Spleen (tissue), 7 donors: ENCODE measurements at regions not wholly inside any gene's neighbourhood (a gene's known extent, or its start where the extent isn't known, plus 50 kb on each side); places are given as distances from the start of the nearest gene placed in this dataset.

Experiments
- POLR2AphosphoS5 ChIP-seq, 3 donors: sonication (generic); formaldehyde crosslinking; IDR thresholded peaks; one replicate each; pipeline ENCODE4 v1.5.1; 2017; ENCODE audit warnings: antibody characterized with exemption in 3 of 3
- TF ChIP-seq, protein P1 (sequence below), 11 experiments: fragments of 200-600 bp in 7 of 11; fragments of 450-650 bp in 4 of 11; sonication (generic) in 4 of 11; IDR thresholded peaks in 8 of 11; conservative IDR thresholded peaks in 3 of 11; 1 replicate in 7 of 11; 2 replicates in 4 of 11; pipeline versions ENCODE4 v1.4.0 to v1.8.0; 2016 to 2021; ENCODE audit warnings: antibody characterized with exemption in 11 of 11, inconsistent platforms in 4 of 11, mild to moderate bottlenecking in 1 of 11
- donor health status: DM: no; HTN: no; CAD: no; lungs with moderate emphysema.
- donor health status: DM: no; HTN: no; CAD: no.
- donor health status: DM: no; HTN: no; CAD: no.

DNA sequence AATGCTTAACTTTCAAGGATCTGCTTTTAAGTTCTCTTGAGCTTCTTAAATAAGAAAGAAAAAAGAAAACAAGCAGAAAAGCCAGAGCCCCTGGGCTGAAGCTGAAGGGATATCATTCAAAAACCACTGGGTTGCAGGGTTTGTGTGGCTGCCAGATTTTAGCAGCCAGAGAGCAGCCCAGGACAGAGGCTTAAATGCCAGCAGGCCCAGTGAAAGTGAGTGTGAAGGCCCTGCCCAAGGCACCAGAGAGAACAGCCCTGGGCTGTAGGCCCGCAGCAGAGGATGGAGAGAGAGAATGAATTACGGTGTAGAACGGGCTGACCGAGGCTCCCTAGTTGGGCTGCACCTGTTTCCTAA lies 106.3 kb upstream of the BOC start:
- TF ChIP-seq, protein P1, sequence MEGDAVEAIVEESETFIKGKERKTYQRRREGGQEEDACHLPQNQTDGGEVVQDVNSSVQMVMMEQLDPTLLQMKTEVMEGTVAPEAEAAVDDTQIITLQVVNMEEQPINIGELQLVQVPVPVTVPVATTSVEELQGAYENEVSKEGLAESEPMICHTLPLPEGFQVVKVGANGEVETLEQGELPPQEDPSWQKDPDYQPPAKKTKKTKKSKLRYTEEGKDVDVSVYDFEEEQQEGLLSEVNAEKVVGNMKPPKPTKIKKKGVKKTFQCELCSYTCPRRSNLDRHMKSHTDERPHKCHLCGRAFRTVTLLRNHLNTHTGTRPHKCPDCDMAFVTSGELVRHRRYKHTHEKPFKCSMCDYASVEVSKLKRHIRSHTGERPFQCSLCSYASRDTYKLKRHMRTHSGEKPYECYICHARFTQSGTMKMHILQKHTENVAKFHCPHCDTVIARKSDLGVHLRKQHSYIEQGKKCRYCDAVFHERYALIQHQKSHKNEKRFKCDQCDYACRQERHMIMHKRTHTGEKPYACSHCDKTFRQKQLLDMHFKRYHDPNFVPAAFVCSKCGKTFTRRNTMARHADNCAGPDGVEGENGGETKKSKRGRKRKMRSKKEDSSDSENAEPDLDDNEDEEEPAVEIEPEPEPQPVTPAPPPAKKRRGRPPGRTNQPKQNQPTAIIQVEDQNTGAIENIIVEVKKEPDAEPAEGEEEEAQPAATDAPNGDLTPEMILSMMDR (IDR thresholded peaks at IDR 0.05 in 8 of 11, conservative IDR thresholded peaks at IDR 0.05 in 3 of 11): no peak
- no peak for TF ChIP-seq POLR2AphosphoS5 (IDR thresholded peaks at IDR 0.05)
